DOHH2 (cell line): ENCODE measurements at regions not wholly inside any gene's neighbourhood (a gene's known extent, or its start where the extent isn't known, plus 50 kb on each side); places are given as distances from the start of the nearest gene placed in this dataset.

Experiments
- H3F3A ChIP-seq: fragments of 200-600 bp; sonication (generic), shearing (Covaris generic); 2 replicates; pipeline ENCODE4 v1.6.0; 2016; ENCODE audit warnings: antibody characterized with exemption, mild to moderate bottlenecking; ENCODE audit not compliant: control insufficient read depth, insufficient read depth
- H3K27ac ChIP-seq: fragments of 200-600 bp; sonication (generic); 2 replicates; pipeline ENCODE4 v1.5.1; 2014; ENCODE audit warnings: low read depth, mild to moderate bottlenecking, low read length, moderate library complexity
- H3K27me3 ChIP-seq: fragments of 200-600 bp; sonication (generic); 2 replicates; pipeline ENCODE4 v1.6.1; 2014; ENCODE audit warnings: mild to moderate bottlenecking, low read length, mixed read lengths; ENCODE audit not compliant: control insufficient read depth
- H3K36me3 ChIP-seq: fragments of 200-600 bp; sonication (generic); 2 replicates; pipeline ENCODE4 v1.6.1; 2014; ENCODE audit warnings: mild to moderate bottlenecking, low read length, moderate library complexity, mixed read lengths; ENCODE audit not compliant: control insufficient read depth
- H3K4me1 ChIP-seq: fragments of 200-600 bp; sonication (generic); 2 replicates; pipeline ENCODE4 v1.6.1; 2014; ENCODE audit warnings: mild to moderate bottlenecking, low read length, mixed read lengths; ENCODE audit not compliant: control insufficient read depth
- H3K4me2 ChIP-seq: fragments of 200-600 bp; sonication (generic); 2 replicates; pipeline ENCODE4 v1.6.0; 2014; ENCODE audit warnings: mild to moderate bottlenecking, low read length, moderate library complexity
- H3K4me3 ChIP-seq: fragments of 200-600 bp; sonication (generic); 2 replicates; pipeline ENCODE4 v1.5.1; 2014; ENCODE audit warnings: mild to moderate bottlenecking, low read length, mixed read lengths
- H3K79me2 ChIP-seq: fragments of 200-600 bp; sonication (generic); 2 replicates; pipeline ENCODE4 v1.6.1; 2014; ENCODE audit warnings: mild to moderate bottlenecking, low read length, mixed read lengths; ENCODE audit not compliant: control insufficient read depth
- H3K9me2 ChIP-seq: fragments of 200-600 bp; sonication (generic); replicated peaks from 2 replicates; pipeline ENCODE4 v1.6.1; 2014; ENCODE audit warnings: mild to moderate bottlenecking, low read length, mixed read lengths; ENCODE audit not compliant: control insufficient read depth
- H3K9me3 ChIP-seq: fragments of 200-600 bp; sonication (generic); 2 replicates; pipeline ENCODE4 v1.6.1; 2014; ENCODE audit warnings: antibody characterized with exemption, low read length, mixed read lengths; ENCODE audit not compliant: control insufficient read depth, insufficient read depth
- H4K20me1 ChIP-seq: fragments of 200-600 bp; sonication (generic); 2 replicates; pipeline ENCODE4 v1.6.0; 2014; ENCODE audit warnings: low read depth, mild to moderate bottlenecking, antibody characterized with exemption, low read length, moderate library complexity; ENCODE audit not compliant: control insufficient read depth, insufficient read depth
- EZH2phosphoT487 ChIP-seq: fragments of 200-600 bp; sonication (generic); IDR thresholded peaks from 2 replicates; pipeline ENCODE4 v1.6.1; 2017; ENCODE audit warnings: borderline replicate concordance, mild to moderate bottlenecking, antibody characterized with exemption, low read length, moderate library complexity, mixed read lengths
- TF ChIP-seq, protein P1 (sequence below): fragments of 200-600 bp; sonication (generic); IDR thresholded peaks from one replicate; pipeline ENCODE4 v1.5.1; 2014; ENCODE audit warnings: antibody characterized with exemption, mild to moderate bottlenecking, low read depth, low read length; ENCODE audit not compliant: poor library complexity, severe bottlenecking

- Histone ChIP-seq H3F3A (no peaks in the 10 kb centered on the region), H3K4me1 (no peaks in the 10 kb centered on the region), H3K4me3 (no peak overlapping the region), H3K27ac (no peak overlapping the region), H4K20me1 (no peaks in the 10 kb centered on the region), H3K9me2 (no peaks in the 10 kb centered on the region), H3K79me2 (no peaks in the 10 kb centered on the region), H3K36me3 (no peaks in the 10 kb centered on the region), H3K27me3 (no peaks in the 10 kb centered on the region), H3K9me3 (no peaks in the 10 kb centered on the region), H3K4me2 (no peak overlapping the region)
- TF ChIP-seq, protein P1, sequence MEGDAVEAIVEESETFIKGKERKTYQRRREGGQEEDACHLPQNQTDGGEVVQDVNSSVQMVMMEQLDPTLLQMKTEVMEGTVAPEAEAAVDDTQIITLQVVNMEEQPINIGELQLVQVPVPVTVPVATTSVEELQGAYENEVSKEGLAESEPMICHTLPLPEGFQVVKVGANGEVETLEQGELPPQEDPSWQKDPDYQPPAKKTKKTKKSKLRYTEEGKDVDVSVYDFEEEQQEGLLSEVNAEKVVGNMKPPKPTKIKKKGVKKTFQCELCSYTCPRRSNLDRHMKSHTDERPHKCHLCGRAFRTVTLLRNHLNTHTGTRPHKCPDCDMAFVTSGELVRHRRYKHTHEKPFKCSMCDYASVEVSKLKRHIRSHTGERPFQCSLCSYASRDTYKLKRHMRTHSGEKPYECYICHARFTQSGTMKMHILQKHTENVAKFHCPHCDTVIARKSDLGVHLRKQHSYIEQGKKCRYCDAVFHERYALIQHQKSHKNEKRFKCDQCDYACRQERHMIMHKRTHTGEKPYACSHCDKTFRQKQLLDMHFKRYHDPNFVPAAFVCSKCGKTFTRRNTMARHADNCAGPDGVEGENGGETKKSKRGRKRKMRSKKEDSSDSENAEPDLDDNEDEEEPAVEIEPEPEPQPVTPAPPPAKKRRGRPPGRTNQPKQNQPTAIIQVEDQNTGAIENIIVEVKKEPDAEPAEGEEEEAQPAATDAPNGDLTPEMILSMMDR: no peak
- TF ChIP-seq EZH2phosphoT487: no peak
Observed at GRCh38 chr1:81023187-81023724, 777.5 kb upstream of the ADGRL2 start.

DNA sequence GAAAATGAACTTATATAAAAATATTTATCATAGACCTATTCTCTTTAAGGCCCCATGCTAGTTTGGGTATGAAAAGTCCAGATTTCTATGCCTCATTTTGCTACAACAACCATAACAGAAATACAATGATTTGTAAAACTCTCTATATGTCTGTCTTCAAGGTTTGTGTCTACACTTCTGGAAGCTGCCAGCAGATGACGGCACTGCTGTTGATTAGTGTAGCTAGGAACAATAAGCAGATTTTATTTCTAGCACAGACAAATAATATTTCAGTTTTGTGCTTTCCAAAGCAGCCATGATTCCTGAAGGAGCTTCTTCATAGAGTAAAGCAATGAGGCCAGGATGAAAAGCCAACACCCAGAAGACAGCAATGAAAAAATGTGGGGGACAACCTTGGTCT, 779.6 kb upstream of the ADGRL2 start:
- Histone ChIP-seq H4K20me1 (no peaks in the 10 kb centered on the region), H3K27me3 (no peaks in the 10 kb centered on the region), H3K4me3 (no peak overlapping the region), H3K9me3 (no peaks in the 10 kb centered on the region), H3K4me2 (no peak overlapping the region), H3K4me1 (no peaks in the 10 kb centered on the region), H3K79me2 (no peaks in the 10 kb centered on the region), H3F3A (no peaks in the 10 kb centered on the region), H3K27ac (no peak overlapping the region), H3K9me2 (no peaks in the 10 kb centered on the region), H3K36me3 (no peaks in the 10 kb centered on the region)
- TF ChIP-seq, protein P1: no peak
- no peak for TF ChIP-seq EZH2phosphoT487

DNA sequence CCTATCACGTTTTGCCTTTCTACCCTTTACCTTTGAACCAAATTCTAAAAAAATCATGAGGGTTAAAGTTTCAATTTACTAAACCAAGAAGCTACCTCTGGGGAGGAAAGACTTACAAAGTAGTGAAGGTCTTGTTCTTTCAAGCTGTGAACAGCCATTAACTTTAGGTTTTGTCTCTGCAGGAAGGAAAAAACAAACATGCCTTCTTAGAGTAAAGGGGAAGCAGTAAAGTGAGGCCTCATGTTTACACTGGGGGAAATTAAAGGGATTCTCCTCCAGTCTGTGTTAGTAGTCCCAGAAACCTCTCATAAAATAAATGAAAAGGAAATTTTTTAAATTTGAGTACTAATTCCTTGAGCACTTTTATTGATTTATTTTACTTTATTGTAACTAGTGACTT, 780.2 kb upstream of the ADGRL2 start:
- H3K4me2 ChIP-seq: no peak overlapping the region
- no peaks in the 10 kb centered on the region for H3K4me1 ChIP-seq
- no peaks in the 10 kb centered on the region for H3K9me2 ChIP-seq
- H3K27ac ChIP-seq: no peak overlapping the region
- no peaks in the 10 kb centered on the region for H3K79me2 ChIP-seq
- TF ChIP-seq, protein P1: no peak
- no peaks in the 10 kb centered on the region for H3K9me3 ChIP-seq
- no peak overlapping the region for H3K4me3 ChIP-seq
- no peaks in the 10 kb centered on the region for H3K36me3 ChIP-seq
- no peaks in the 10 kb centered on the region for H3F3A ChIP-seq
- H3K27me3 ChIP-seq: no peaks in the 10 kb centered on the region
- H4K20me1 ChIP-seq: no peaks in the 10 kb centered on the region

GRCh38 chr1:81010126-81010525, 790.6 kb upstream of the ADGRL2 start:
- H3K27me3 ChIP-seq: no peaks in the 10 kb centered on the region
- H3K36me3 ChIP-seq: no peaks in the 10 kb centered on the region
- no peaks in the 10 kb centered on the region for H3K9me2 ChIP-seq
- no peaks in the 10 kb centered on the region for H3K4me1 ChIP-seq
- H3F3A ChIP-seq: no peaks in the 10 kb centered on the region
- no peak overlapping the region for H3K4me3 ChIP-seq
- H3K9me3 ChIP-seq: no peaks in the 10 kb centered on the region
- H3K4me2 ChIP-seq: no peak overlapping the region
- H3K27ac ChIP-seq: no peak overlapping the region
- H4K20me1 ChIP-seq: no peaks in the 10 kb centered on the region
- no peak for TF ChIP-seq EZH2phosphoT487
- TF ChIP-seq, protein P1: no peak
- no peaks in the 10 kb centered on the region for H3K79me2 ChIP-seq
